A673 (cell line): ENCODE measurements at regions not wholly inside any gene's neighbourhood (a gene's known extent, or its start where the extent isn't known, plus 50 kb on each side); places are given as distances from the start of the nearest gene placed in this dataset.

Experiments used
- CTCF ChIP-seq: fragments of 300-800, 200-600 bp; sonication (generic); conservative IDR thresholded peaks from 2 replicates; pipeline ENCODE4 v1.5.1; 2017; ENCODE audit warnings: low read depth, mild to moderate bottlenecking, antibody characterized with exemption, low read length, moderate library complexity, mixed read lengths
- EZH2 ChIP-seq: fragments of 200-600 bp; sonication (generic); IDR thresholded peaks from 2 replicates; pipeline ENCODE4 v1.6.1; 2017; ENCODE audit warnings: borderline replicate concordance, low read depth, mild to moderate bottlenecking, mixed read lengths, antibody characterized with exemption, low read length; ENCODE audit not compliant: poor library complexity, severe bottlenecking

GRCh38 chr16:66277311-66278070 lies 89.0 kb upstream of the CDH5 start:
- TF ChIP-seq CTCF = no peak
- no peak for TF ChIP-seq EZH2
